Left forelimb (tissue), 1 donor: ENCODE measurements at regions not wholly inside any gene's neighbourhood (a gene's known extent, or its start where the extent isn't known, plus 50 kb on each side); places are given as distances from the start of the nearest gene placed in this dataset.
A peak's percentile ranks its signal among the peaks of the same experiment; 100 is the strongest.
"Not testable (repeated sequence)": the region's sequence is repeated elsewhere in the genome, so short reads cannot be mapped to it uniquely, and the experiment has no call there.

Experiments
- DNase-seq: peaks from one replicate; pipeline ENCODE4 v3.0.0-alpha.2; 2018; ENCODE audit warnings: low spot score

DNA sequence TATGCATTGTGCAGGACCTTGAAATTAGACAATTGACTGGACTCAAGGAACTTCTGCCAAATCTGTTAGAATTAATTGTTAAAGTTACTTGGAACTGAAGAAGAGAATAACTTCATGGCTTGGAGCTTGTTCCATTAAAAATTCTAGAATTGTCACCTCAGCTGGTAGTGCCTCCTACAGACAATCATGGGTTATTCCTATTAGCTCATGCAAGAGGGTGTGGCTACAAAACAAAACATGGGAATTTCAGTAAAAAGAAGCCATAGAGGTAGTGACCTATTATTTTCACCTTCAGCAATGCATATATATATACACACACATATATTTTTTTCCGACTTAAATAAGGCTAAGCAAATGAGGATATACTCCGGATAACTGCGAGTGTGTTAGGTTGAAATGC lies 181.9 kb upstream of the DTNA start:
- no peak for DNase-seq

DNA sequence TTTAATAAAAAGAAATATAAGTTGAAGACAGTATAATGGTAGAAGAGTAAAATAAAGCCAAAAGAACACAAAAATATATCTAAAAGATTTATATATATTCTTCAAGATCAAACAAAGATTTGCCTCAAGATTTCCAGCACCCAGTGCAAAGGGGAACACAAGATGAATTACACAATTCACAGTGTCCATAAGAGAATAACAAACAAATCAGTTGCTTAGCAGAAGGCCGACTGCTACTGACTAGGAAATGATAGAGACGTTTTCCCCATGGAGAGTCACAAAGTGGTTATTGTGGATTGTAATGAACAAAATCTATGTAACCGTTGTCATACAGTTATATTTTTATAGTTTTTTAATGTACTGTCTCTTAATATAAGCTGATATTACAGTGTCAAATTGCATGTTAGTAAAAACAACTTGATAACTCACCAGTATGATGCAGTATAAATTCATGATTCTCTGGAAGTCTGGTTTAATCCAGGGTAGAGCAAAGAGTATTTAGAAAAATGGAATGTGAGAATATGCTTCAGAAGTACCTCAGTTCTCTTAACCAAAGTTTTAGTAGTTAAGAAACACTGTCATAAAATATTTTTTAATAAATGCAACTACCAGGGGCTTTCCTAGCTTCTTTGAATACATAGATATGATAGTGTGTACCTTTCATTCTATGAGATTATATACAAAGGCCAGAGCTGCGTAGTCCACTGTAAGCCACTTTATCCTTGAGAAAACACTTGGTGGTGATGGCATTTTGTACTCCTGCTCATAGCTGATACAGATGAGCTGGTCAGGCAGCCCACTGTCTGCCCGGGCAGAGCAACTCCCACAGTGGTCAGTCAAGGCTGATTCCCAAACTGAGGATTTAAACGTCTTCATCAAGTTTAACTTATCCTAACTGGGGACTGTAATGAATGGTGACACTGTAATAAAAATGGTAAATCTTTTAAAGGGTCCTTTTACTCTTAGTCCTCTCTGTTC lies 180.5 kb upstream of the DTNA start:
- no peak for DNase-seq

DNA sequence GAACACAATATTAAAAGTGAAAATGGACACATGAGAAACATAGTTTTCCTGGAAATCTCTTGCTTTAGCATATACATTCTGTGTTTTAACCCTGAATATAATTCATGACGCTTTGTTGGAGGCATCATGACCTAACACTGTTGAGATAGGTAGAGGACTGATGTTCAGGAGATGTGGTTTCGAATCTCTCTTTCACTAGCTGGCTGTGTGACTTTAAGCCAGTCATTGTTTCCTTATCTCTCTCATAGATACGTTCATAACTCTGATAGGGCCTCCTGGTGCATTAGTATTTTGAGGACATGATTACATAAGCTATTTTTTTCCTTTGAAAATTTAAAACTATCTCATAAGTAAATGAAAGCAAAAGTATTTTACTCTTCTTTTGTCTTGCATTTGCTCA lies 179.0 kb upstream of the DTNA start:
- DNase-seq: no peak

DNA sequence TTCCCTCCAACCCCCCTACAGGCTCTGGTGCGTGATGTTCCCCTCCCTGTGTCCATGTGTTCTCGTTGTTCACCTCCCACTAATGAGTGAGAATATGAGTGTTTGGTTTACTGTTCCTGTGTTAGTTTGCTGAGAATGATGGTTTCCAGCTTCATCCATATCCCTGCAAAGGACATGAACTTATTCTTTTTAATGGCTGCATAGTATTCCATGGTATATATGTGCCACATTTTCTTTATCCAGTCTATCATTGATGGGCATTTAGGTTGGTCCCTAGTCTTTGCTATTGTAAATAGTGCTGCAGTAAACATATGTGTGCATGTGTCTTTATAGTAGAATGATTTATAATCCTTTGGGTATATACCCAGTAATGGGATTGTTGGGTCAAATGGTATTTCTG lies 175.5 kb upstream of the DTNA start:
- DNase-seq: not testable (repeated sequence)

DNA sequence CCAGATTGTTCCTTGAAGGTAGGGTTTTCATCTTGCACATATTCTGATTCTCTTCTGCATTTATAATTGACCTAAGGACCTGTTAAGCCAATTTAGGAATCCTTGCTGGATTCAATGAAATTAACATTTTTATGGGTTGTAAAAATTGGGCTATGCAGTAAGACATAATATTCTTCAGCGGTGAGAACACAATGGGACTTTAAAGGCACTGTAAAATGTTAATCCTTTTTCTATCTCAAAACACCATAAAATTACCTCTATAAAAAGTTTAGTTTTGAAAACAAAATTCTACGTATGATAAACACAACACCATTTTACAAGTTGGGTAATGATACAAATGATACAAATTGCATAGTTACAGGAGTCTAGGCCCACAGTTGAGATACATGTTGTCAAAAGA lies 169.2 kb upstream of the DTNA start:
- no peak for DNase-seq

DNA sequence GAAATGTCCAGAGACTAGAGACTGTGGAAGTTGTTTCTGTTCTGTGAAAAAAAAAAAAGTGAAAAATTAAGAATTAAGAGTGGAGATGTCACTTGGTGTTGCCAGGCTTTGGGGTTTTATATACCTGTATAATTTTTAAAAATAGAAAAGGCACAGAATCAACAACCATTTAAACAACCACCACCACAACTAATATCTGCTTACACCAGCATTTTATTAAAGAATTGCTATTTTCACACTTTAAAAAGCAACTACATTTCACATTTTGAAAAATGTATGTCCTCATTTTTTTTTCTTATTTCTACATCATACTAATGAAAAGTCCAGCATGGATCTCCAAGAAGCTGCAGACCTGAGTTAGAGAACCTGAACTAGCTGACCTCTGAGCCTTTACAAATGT lies 167.5 kb upstream of the DTNA start:
- DNase-seq: no peak

DNA sequence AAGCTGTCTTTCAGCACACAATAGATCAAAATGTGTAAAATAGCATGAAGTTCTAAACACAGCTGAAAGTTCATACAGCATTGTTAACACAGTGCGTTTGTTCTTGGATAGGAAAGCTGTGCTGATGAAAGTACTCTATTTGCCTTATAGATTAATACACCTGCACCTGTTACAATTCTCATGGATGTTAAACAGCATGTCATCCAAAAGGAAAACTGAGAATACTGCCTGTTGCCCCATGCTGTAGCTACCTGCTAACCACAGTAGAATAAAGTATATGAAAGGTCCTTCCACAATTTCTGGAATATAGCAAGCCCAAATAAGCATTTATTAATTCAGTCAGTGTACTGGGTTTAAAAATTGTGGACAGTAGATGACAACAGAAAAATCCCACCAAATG lies 166.7 kb upstream of the DTNA start:
- DNase-seq: no peak

DNA sequence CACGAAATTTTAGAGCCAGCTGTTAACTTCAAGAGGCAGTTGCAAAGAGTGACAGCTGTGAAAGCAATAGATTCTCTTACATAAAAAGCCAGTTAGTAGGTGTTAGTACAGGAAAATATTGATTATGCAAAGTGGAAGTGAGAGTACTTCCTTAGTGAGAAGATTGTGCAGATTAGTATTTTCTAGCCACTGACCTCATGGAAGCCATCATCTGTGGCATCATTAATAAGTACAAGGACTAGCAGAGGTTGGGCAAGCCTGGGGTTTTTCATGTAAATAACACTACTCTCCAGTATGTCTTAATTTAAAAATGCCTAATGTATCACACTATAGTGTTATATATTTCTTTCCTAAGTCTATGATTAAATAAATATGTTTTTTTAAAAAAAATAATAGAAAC lies 166.2 kb upstream of the DTNA start:
- DNase-seq: no peak

DNA sequence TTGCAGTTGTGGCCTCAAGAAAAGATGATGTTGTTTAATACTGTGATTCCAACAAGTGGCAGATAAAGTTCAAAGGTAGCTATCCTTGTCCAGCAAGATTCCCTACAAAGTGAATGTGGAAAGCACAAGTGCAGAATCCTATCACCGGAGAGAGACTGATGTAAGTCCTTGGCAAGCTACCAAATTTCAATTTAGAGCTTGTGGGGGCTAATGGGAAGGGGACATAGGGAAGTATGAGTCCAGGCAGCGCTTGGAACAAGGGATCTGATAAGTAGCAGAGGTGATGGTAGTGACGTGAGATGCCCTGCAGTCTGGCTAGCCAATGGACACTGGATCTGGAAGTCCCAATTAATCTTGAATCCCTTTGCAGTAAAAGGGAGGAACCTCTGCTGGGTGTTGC lies 165.2 kb upstream of the DTNA start:
- DNase-seq: no peak

DNA sequence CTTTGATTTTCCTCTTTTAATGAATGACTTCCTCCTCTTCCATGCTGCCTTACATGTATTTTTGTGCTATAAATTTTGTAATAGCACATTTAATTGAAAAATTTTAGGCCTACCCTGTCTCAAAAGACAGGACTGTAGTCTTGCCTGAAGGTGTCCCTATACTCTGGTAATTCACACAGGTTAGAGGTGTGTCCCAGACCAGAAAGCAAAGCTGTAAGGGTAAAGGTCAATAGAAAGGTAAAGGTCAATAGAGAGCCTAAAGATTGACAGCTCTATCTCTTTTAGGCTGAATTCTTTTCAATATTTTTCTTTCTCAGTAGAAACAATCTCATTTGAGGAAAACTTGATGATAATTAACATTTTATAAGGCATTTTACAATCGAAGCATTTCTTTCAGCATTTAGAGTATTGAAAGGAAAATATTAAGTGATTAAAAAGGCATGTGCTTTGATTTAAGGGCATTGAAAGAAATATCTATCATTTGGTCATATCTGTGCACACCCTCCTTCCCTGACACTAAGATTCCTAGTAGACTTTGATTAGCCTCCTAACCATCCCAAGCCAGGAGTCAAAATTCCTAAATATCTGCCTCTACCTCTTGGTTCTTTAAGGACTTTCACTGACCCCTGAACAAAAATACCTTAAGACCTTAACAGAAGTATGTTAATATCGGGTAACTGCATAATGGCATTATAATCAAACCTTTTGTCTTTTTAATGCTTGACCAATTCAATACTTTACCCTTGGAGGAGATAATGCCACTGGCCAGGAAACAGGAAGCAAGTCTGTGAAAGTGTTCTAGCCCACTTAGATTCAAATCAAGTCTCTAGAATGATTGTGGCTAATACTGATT lies 161.8 kb upstream of the DTNA start:
- DNase-seq: no peak

DNA sequence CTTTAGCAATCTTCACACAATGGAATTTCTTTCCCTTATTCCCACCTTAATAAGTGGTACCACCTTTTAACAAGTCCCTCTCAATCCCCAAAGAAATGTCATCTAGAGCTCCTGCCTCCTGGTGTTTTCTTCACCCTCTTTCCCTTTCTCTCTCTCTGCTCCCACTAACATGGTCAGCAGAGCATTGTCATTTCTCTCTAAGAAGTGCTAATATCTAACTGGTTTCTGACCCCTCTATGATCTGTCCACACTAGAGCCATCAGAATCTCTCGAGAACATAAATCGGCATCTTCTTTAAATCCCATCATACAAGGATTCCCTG lies 161.2 kb upstream of the DTNA start:
- DNase-seq: no peak

DNA sequence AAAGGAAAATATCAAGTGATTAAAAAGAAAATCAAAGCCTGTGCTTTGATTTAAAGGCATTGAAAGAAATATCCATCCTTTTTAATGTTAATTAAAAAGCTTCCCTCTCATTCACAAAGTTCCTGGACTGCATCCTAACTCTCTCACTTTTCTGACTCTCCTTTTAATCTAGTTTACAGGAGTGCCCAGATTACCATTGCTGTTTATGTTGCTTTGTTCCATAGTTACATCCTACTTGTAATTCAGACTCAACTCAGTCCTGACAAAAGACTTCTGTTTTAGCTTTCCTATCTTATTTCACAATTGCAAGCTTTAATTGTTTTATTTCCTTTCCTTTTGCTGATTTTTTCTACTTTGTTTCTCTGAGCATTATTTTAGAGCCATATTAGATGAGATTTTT lies 160.7 kb upstream of the DTNA start:
- no peak for DNase-seq

DNA sequence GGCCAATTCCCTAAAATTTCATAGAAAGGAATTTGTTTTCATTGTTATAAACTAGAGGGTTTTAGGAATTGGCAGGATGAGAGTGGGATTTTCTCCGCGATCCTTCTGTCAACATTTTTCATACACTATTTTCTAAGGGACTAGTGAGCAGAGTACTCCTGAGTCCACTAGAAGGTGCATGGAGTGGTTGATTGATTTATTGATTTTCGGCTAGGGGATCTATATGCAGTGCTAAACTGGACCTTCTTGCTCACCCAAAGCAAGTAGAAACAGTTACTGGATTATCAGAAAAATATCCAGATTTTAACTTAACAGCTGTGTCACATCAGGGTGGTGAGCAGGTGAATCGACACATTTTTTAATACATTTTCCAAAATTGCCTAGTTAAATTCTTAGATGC lies 159.9 kb upstream of the DTNA start:
- DNase-seq: no peak

DNA sequence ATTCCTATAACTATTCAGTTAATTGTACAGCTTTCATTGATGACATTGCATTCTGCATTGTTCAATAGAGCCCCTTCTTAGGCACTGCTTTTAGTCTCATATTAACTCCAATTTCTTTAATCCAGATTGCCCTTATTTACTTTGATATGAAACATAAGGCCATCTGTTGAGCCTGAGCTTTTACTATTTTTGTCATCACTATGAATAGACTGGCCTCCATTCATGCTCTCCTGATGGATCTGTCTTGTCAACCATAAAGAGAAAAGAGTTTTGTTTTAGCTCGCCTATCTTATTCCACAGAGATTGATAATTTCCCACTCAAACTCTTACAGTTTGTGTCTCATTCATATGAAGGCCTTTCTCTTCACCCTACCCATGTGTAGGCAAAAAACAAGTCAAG lies 159.2 kb upstream of the DTNA start:
- no peak for DNase-seq

DNA sequence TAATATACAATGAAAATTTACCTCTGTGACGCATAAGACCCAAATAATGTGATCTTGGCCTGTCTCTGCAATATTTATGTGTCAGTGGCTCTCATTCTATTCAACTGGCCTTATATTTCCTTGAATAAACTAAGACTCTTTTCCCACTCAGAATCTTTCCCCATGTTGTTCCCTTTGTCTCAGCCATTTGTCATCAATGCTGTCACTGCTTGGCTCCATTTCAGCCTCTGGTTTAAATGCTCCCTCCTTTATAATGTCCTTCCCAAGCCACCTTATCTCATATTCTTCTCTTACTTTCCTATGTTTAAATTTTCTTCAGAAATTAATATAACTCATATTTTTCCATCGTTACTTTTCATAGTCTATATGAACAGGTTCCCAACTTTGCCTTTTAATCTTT lies 158.3 kb upstream of the DTNA start:
- no peak for DNase-seq

DNA sequence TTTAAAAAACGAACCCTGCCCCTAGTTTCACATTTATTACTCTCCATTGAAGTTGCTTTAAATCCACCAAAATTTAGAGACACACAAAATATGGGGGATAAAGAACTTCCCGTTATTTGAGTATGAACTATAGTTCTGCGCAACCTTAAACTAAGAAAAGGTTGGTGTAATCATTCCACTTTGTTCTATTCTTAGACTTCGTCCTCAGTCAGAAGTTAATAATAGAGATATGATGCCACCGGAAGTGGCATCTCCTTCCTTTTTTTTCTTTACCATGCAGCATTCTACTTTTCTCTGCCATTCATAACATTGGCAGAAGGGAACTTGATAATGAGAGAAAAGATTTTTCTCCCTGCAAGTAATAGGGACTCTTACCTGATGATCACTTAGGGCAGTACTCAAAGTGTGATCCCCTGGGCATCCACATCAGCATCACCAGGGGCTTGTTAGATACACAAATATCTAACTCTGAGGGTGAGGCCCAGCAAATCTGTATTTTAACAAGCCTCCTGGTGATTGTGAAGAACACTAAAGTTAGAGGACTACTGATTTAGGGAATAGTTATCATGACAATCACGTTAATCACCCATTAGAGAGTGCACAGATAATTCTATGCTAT lies 147.7 kb upstream of the DTNA start:
- DNase-seq: no peak

DNA sequence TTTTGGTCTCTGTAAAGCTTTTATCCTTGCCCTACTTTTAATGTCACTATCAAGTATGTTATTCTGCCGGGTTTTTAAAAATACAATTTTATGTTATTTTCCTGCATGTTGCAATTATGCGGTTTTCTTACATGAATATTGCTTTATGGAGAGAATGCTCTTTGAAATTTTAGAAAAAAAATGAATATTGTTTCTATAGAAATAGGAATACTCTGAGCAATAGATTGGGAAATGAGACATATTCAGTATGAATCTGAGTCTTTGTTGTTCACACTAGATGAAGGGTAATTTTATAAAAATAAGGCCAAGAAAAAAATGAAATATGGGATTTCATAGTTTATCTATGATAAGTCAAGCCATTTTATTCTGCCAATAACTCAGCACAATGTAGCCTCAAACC lies 142.2 kb upstream of the DTNA start:
- no peak for DNase-seq

DNA sequence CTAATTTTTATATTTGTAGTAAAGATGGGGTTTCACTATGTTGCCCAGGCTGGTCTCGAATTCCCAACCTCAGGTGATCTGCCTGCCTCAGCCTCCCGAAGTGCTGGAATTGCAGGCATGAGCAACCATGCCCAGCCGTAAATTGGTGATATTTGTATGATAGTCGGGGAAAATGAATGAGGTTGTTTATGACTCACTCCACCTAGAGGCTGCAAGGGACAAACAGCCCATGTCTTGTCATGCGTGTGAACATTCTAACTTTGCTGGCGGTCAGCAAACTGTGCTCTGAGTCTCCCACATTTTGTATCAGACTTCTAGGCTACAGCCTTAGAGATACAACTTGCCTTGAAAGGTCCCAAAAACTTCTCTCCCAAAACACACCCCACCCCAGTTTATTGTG lies 133.5 kb upstream of the DTNA start:
- DNase-seq: no peak

DNA sequence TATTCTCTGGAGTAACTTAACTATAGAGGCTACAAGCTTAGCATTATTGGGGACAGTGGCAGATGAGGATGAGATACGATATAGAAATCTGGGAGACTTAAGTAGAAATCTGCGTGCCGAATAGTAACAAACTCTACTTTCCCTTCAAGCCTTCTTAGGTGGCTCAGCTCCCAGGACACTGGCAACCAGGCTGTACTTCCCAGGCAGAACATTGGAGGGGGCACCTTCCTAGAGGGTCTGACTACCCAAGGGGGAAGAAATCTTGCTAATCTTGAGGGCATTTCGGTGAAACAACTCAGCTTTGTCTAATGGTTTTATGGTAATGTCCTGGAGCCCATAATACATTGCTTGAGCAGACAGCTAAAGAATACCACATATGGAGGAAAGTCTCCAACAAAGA lies 126.2 kb upstream of the DTNA start:
- no peak for DNase-seq

DNA sequence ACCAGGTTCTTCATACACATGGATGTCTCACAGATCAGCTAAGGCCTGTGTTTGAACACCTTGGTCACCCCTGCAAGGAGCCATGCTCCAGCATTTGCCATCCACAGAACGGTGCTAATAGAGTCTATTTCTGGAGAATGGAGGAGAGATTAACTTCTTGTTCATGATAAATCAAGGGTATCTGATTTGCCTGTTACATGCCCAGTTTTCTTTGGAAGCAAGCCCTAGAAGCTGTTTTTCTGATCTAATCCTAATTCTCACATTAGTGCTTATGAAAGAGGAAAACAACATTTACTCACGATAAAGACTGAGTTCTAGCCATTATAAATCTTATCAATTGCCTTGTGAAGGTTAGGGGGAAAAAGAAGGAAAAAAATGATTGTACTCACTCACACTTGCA lies 119.6 kb upstream of the DTNA start:
- no peak for DNase-seq

DNA sequence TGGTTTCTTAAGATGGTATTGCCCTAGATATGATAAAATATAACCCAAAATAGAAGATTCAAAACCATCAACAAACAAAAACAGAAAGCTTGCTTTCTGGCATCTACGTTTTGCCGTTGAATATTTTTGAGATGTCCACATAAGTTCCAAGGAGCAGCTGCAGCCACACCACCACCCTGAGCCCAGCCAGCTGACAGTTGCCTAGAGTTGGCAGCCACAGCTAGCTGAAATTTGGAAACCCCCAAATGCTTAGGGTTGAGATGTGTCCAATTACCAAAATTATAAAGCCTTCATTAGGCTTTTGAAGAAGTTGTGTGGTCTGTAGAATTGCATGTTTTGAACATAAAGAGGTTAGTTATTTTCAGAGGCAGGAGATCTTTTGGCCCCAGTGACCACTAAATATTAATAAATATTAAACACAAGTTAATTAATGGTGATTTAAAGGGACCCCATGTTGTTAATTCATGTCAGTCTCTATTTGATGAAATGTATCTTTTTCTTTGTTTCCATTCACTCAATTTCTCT lies 118.1 kb upstream of the DTNA start:
- DNase-seq: no peak

DNA sequence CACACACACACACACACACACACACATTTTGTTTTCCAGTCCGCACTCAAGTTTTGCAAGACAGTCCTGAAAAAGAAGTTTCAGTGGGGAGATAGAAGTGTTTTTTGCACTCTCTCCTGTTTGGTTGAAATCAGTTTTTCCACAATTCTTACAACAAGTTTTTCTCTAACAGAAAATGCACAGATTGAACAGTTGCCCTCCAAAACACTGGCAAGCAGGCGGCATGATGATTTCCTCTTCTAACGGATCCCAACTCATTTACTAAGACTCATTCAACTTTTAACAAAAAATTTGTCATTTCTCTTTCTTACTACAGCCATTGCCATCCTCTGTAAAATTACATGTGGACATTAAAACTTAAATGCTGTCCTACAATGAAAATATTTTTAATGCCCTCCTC lies 117.6 kb upstream of the DTNA start:
- DNase-seq: no peak

DNA sequence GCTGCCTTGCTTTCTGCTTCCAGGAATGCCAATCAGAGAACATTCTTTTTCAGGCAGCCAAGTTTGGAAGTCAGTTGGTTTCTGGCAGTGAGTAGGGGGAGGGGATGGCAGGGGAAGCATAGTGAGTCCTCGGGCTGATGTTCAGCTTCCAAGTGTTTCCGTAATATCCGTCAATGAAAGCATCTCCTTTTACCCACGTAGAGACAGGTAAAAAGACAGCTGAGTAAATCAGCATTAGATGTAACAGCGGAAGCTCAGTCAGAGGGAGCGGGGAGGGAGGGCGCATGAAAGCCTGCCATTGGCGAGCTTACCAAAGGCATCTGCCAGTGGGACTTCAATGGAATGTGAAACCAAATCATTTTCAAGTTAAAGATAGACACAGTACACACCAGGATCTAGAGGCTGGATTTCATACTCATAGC lies 117.1 kb upstream of the DTNA start:
- peak; percentile 72 for DNase-seq
